Transverse colon (tissue), 4 donors: ENCODE measurements at regions not wholly inside any gene's neighbourhood (a gene's known extent, or its start where the extent isn't known, plus 50 kb on each side); places are given as distances from the start of the nearest gene placed in this dataset.

Source experiments
- DNase-seq: peaks from one replicate; pipeline ENCODE4 v3.0.0-alpha.2; 2019
- H3K27ac ChIP-seq, 4 donors: fragments of 200-600 bp; sonication (generic); 2 replicates each; pipeline ENCODE4 v1.5.1; 2016 to 2018; ENCODE audit warnings: inconsistent platforms in 4 of 4
- H3K27me3 ChIP-seq: fragments of 200-600 bp; sonication (generic); 2 replicates; pipeline ENCODE4 v1.5.1; 2017; ENCODE audit warnings: inconsistent platforms
- H3K36me3 ChIP-seq, 4 donors: fragments of 200-600 bp; sonication (generic); 2 replicates each; pipeline ENCODE4 v1.5.1; 2017 to 2019; ENCODE audit warnings: inconsistent platforms in 4 of 4
- H3K4me1 ChIP-seq, 4 donors: fragments of 200-600 bp; sonication (generic); 2 replicates each; pipeline ENCODE4 v1.5.1; 2017 to 2020; ENCODE audit warnings: inconsistent platforms in 4 of 4
- H3K4me3 ChIP-seq, 4 donors: fragments of 200-600 bp; sonication (generic); 1 replicate in 1 of 4; 2 replicates in 3 of 4; pipeline versions ENCODE4 v1.5.1 to v1.6.1; 2017 to 2019; ENCODE audit warnings: inconsistent platforms in 4 of 4
- H3K9me3 ChIP-seq, 2 donors: fragments of 200-600 bp; sonication (generic); 2 replicates each; pipeline ENCODE4 v1.5.1; 2017 to 2019; ENCODE audit warnings: inconsistent platforms in 2 of 2
- EP300 ChIP-seq: sonication (generic); formaldehyde crosslinking; IDR thresholded peaks from one replicate; pipeline ENCODE4 v1.6.1; 2017; ENCODE audit warnings: antibody characterized with exemption, low read depth
- POLR2A ChIP-seq: fragments of 450-650 bp; IDR thresholded peaks from one replicate; pipeline ENCODE4 v1.6.1; 2016; ENCODE audit warnings: antibody characterized with exemption, mild to moderate bottlenecking, moderate library complexity
- POLR2AphosphoS5 ChIP-seq, 3 donors: sonication (generic); formaldehyde crosslinking; IDR thresholded peaks; one replicate each; pipeline ENCODE4 v1.6.1; 2016; ENCODE audit warnings: antibody characterized with exemption in 3 of 3
- WGBS, 2 donors: methylation state at CpG; one replicate each; pipeline ENCODE4 v1.1.5; 2018; ENCODE audit warnings: low coverage in 1 of 2; 5-methylcytosine and 5-hydroxymethylcytosine counted together
- in situ Hi-C, 4 donors: fragments of 200-750 bp; cut with MboI; loops; one replicate each; pipeline versions ENCODE4 v1.15.0 to v1.15.1; 2017; ENCODE audit warnings: low sequenced_read_pairs in 3 of 4, low pct_ligation_motif_present in 1 of 4, low pct_unique_long_range_greater_than_20kb in 1 of 4
- intact Hi-C: fragments of 100-400 bp; cut with DNase I; formaldehyde crosslinking; loops from one replicate; pipeline ENCODE4 v1.15.1; 2023; ENCODE audit warnings: low total_unique reads
- TF ChIP-seq, protein P1 (sequence below), 5 experiments: fragments of 200-600 bp in 3 of 5; fragments of 450-650 bp in 2 of 5; sonication (generic) in 3 of 5; IDR thresholded peaks; 1 replicate in 2 of 5; 2 replicates in 3 of 5; pipeline ENCODE4 v1.5.1; 2016 to 2017; ENCODE audit warnings: antibody characterized with exemption in 5 of 5, inconsistent platforms in 3 of 5, mild to moderate bottlenecking in 2 of 5, moderate library complexity in 1 of 5

DNA sequence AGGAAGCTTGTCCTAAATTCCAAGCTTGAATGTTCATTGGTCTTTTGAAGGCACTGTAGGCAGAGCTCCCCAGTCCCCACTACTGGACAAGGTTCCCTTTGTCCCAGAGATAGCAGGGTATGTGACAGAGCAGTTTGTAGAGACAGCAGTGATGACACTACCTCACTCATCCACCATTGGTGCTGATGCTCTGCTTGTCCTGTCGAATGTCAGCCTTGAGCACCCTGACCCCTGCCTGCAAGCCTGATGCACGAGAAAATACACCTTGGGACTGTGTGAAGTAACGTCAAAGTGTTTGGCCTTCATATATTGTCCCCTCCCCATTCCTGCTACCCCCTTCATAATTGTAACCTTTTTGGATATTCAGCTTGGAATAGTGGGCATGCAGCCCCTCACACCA is 188.9 kb upstream of the EOLA2 start:
- intact Hi-C loops = no loop called here
- no peak overlapping the region for H3K27ac ChIP-seq
- H3K4me1 ChIP-seq = no peaks in the 10 kb centered on the region
- no peaks in the 10 kb centered on the region for H3K9me3 ChIP-seq
- no peaks in the 10 kb centered on the region for H3K36me3 ChIP-seq
- in situ Hi-C loops = no loop called here
- DNase-seq = no peak
- TF ChIP-seq, protein P1, sequence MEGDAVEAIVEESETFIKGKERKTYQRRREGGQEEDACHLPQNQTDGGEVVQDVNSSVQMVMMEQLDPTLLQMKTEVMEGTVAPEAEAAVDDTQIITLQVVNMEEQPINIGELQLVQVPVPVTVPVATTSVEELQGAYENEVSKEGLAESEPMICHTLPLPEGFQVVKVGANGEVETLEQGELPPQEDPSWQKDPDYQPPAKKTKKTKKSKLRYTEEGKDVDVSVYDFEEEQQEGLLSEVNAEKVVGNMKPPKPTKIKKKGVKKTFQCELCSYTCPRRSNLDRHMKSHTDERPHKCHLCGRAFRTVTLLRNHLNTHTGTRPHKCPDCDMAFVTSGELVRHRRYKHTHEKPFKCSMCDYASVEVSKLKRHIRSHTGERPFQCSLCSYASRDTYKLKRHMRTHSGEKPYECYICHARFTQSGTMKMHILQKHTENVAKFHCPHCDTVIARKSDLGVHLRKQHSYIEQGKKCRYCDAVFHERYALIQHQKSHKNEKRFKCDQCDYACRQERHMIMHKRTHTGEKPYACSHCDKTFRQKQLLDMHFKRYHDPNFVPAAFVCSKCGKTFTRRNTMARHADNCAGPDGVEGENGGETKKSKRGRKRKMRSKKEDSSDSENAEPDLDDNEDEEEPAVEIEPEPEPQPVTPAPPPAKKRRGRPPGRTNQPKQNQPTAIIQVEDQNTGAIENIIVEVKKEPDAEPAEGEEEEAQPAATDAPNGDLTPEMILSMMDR (IDR thresholded peaks at IDR 0.05) = no peak
- TF ChIP-seq EP300 (no peak), POLR2AphosphoS5 (IDR thresholded peaks at IDR 0.05) (no peak), POLR2A (no peak)
- no peak overlapping the region for H3K4me3 ChIP-seq
- WGBS, 2 donors = 58% methylated on average over 3 of the region's 3 CpGs; no CpG with 5 or more reads in 1 of the 2 donors
- H3K27me3 ChIP-seq = no peaks in the 10 kb centered on the region

DNA sequence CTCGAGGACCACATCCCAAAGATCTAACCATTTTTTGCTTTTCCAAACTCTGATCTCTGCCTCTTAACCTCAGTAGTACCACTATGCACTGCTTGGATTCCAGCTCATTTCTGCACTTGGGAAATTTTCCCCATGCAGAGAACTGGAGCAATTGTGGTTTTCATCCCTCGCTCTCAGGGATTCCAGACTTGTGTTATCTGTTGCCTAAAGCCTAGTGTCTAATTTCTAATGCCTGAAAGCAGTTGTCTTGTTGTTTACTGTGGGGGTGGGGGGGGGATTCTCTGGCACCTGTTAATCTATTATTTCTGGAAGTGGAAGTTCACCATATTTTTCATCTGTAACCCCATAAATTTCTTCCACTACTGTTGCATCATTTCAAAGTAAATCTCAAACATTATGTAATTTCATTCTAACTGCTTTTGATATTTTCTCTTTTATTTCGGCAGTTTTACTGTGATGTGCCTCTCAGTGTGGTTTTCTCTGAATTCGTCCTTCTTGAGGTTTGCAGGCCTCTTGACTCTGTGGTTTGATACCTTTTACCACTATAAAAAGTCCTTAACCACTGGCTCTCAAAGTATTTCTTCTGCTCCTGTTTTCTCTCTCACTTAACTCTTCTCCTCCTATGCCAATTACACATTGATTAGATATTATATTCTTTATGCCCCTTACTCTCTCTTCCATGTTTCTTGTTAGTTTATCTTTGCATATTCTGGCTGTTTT is 205.6 kb upstream of the EOLA2 start:
- Histone ChIP-seq H3K27me3 (no peaks in the 10 kb centered on the region), H3K4me1 (no peaks in the 10 kb centered on the region), H3K4me3 (no peak overlapping the region), H3K9me3 (no peaks in the 10 kb centered on the region), H3K27ac (no peak overlapping the region), H3K36me3 (no peaks in the 10 kb centered on the region)
- 54% methylated on average over 4 of the region's 4 CpGs; no CpG with 5 or more reads in 1 of the 2 donors for WGBS, 2 donors
- intact Hi-C loops (no loop called here), in situ Hi-C loops (no loop called here)
- no peak for DNase-seq
- no peak for TF ChIP-seq POLR2AphosphoS5 (IDR thresholded peaks at IDR 0.05)
- TF ChIP-seq EP300 = no peak
- TF ChIP-seq, protein P1 (IDR thresholded peaks at IDR 0.05) = no peak
- TF ChIP-seq POLR2A = no peak

DNA sequence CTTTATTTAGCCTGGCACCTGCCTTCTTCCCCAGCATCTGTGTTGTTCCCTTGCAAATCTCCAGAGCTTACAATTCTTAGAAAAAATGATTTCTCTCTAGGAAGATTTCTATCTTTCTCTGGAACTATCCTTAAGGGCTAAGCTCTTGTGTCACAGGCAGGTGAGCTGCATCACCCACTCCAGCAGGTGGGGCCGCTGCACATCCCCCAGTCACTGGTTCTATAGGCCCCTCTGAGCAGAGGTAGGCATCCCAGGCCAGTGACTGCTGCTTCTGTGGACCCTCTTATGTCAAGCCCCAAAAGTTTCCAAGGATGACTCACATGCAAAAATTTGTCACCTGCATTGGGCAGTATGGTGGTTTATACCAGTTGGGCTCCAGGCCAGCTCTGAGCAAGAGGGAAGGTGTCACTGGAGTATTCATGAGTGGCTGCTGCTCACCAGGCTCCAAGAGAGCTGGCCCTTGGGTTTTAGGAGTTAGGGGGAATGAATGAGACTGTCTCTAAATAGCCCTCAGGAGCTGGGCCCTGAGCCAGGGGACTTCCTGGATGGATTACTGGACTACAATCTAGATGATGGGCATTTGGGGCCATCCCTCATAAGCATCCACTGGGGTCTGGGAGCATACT is 208.1 kb upstream of the EOLA2 start:
- 81% methylated on average over 1 of the region's 1 CpG; no CpG with 5 or more reads in 1 of the 2 donors for WGBS, 2 donors
- no peaks in the 10 kb centered on the region for H3K9me3 ChIP-seq
- no peaks in the 10 kb centered on the region for H3K36me3 ChIP-seq
- in situ Hi-C loops (no loop called here), intact Hi-C loops (no loop called here)
- H3K4me3 ChIP-seq = no peak overlapping the region
- TF ChIP-seq POLR2AphosphoS5 (IDR thresholded peaks at IDR 0.05) (no peak), EP300 (no peak), POLR2A (no peak)
- TF ChIP-seq, protein P1 (IDR thresholded peaks at IDR 0.05) = no peak
- H3K27me3 ChIP-seq = no peaks in the 10 kb centered on the region
- DNase-seq = no peak
- H3K4me1 ChIP-seq = no peaks in the 10 kb centered on the region
- no peak overlapping the region for H3K27ac ChIP-seq

DNA sequence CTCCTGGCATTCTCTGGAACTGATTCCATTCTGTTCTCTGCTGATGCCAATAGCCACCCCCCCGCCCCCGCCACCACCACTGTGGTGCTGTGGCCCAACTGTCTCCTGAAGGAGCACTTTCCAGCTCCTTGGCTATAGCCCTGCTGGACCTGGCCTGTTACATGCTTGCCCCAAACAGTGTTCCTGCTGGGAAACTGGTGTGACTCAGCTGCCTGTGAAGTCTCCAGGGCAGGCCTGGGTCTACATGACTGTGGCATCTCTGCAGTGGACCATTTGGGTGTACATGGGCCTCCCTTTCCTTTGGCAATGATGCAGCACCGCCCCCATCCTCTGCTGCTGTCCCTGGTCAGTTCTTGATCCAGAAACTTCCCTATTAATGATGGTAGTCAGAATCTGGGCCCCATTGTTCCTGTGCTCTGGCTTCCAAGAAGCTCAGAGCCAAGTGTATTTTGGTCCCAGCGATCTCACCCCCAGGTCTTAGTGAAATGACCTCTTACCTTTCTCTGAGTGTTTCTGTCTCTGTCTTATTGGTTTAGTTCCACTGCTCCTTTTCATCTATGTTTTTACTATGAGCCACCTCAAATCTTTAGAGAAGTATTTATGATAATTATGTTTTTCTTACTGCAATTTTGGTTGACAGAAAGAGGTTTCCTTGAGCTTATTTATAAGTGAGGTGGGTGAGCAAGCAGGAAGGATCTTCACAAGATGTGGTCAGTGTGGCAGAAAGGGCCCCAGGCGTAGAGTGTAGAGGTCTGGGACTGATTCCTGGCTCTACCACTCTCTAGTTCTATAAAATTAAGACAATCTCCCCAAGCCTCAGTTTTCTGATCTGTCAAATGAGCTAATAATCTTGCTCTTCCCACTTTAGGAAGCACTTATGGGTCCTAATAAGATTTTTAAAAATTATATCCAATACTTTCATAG is 210.7 kb upstream of the EOLA2 start:
- in situ Hi-C loops (no loop called here), intact Hi-C loops (no loop called here)
- Histone ChIP-seq H3K4me3 (no peak overlapping the region), H3K4me1 (no peaks in the 10 kb centered on the region), H3K27me3 (no peaks in the 10 kb centered on the region), H3K27ac (no peak overlapping the region), H3K9me3 (no peaks in the 10 kb centered on the region), H3K36me3 (no peaks in the 10 kb centered on the region)
- TF ChIP-seq POLR2AphosphoS5 (IDR thresholded peaks at IDR 0.05) = no peak
- TF ChIP-seq POLR2A = no peak
- TF ChIP-seq EP300 = no peak
- TF ChIP-seq, protein P1 (IDR thresholded peaks at IDR 0.05) = no peak
- no peak for DNase-seq
- 53% methylated on average over 5 of the region's 5 CpGs; no CpG with 5 or more reads in 1 of the 2 donors for WGBS, 2 donors
